Fibroblast of skin of scalp (primary cell): ENCODE measurements at regions not wholly inside any gene's neighbourhood (a gene's known extent, or its start where the extent isn't known, plus 50 kb on each side); places are given as distances from the start of the nearest gene placed in this dataset.
"Not testable (repeated sequence)": the region's sequence is repeated elsewhere in the genome, so short reads cannot be mapped to it uniquely, and the experiment has no call there.

ENCODE experiments used
- DNase-seq: peaks from one replicate; pipeline ENCODE4 v3.0.0-alpha.2; 2013

GRCh38 chr7:69110450-69111050 lies 487.7 kb upstream of the AUTS2 start:
- DNase-seq = no peak

- DNase-seq = peak; percentile 58
Measured at GRCh38 chr7:69114374-69114773, 483.9 kb upstream of the AUTS2 start.

- DNase-seq = peak; percentile 74
Measured at GRCh38 chr7:69115788-69116187, 482.5 kb upstream of the AUTS2 start.

GRCh38 chr7:69116196-69116595 lies 482.1 kb upstream of the AUTS2 start:
- not testable (repeated sequence) for DNase-seq

- DNase-seq = no peak
Measured at GRCh38 chr7:69122953-69123352, 475.3 kb upstream of the AUTS2 start.

- DNase-seq = no peak
Measured at GRCh38 chr7:69126896-69127479, 471.3 kb upstream of the AUTS2 start.

- DNase-seq = peak; percentile 29
Measured at GRCh38 chr7:69129524-69129923, 468.8 kb upstream of the AUTS2 start.

- DNase-seq = no peak
Measured at GRCh38 chr7:69129951-69130350, 468.3 kb upstream of the AUTS2 start.

GRCh38 chr7:69130396-69130795 lies 467.9 kb upstream of the AUTS2 start:
- DNase-seq = no peak

GRCh38 chr7:69134316-69134715 lies 464.0 kb upstream of the AUTS2 start:
- no peak for DNase-seq

GRCh38 chr7:69147631-69148030 lies 450.6 kb upstream of the AUTS2 start:
- no peak for DNase-seq

GRCh38 chr7:69149804-69150782 lies 448.2 kb upstream of the AUTS2 start:
- no peak for DNase-seq

GRCh38 chr7:69162326-69162725 lies 435.9 kb upstream of the AUTS2 start:
- DNase-seq = peak; percentile 3

GRCh38 chr7:69162931-69163670 lies 435.2 kb upstream of the AUTS2 start:
- peak; percentile 60 for DNase-seq

GRCh38 chr7:69166979-69167516 lies 431.2 kb upstream of the AUTS2 start:
- no peak for DNase-seq

- no peak for DNase-seq
Measured at GRCh38 chr7:69169386-69169785, 428.9 kb upstream of the AUTS2 start.

- no peak for DNase-seq
Measured at GRCh38 chr7:69172357-69173077, 425.8 kb upstream of the AUTS2 start.

GRCh38 chr7:69173341-69173740 lies 424.9 kb upstream of the AUTS2 start:
- DNase-seq = no peak

- DNase-seq = peak; percentile 51
Measured at GRCh38 chr7:69173846-69174245, 424.4 kb upstream of the AUTS2 start.

- DNase-seq = no peak
Measured at GRCh38 chr7:69176841-69177240, 421.4 kb upstream of the AUTS2 start.

- no peak for DNase-seq
Measured at GRCh38 chr7:69177461-69177861, 420.8 kb upstream of the AUTS2 start.
